Activated CD4-positive, CD25-positive, alpha-beta regulatory T cell treated with anti-CD3 and anti-CD28 coated beads, Interleukin-2, amount 50 U/mL, for 72 hours (primary cell): ENCODE measurements at regions not wholly inside any gene's neighbourhood (a gene's known extent, or its start where the extent isn't known, plus 50 kb on each side); places are given as distances from the start of the nearest gene placed in this dataset.
"Not testable (repeated sequence)": the region's sequence is repeated elsewhere in the genome, so short reads cannot be mapped to it uniquely, and the experiment has no call there.

ENCODE experiments used
- DNase-seq: peaks from one replicate; pipeline ENCODE4 v3.0.0; 2021

GRCh38 chrX:13419276-13419675, 99.4 kb upstream of the ATXN3L start:
- no peak for DNase-seq

GRCh38 chrX:13418126-13419097, 98.6 kb upstream of the ATXN3L start:
- DNase-seq, result no peak

GRCh38 chrX:13415509-13415908, 95.7 kb upstream of the ATXN3L start:
- no peak for DNase-seq

- no peak for DNase-seq
Measured at GRCh38 chrX:13414006-13414647, 94.3 kb upstream of the ATXN3L start.

GRCh38 chrX:13412208-13412600, 92.4 kb upstream of the ATXN3L start:
- no peak for DNase-seq

GRCh38 chrX:13411496-13412207, 91.8 kb upstream of the ATXN3L start:
- no peak for DNase-seq

GRCh38 chrX:13408599-13408998, 88.7 kb upstream of the ATXN3L start:
- DNase-seq, result not testable (repeated sequence)

- not testable (repeated sequence) for DNase-seq
Measured at GRCh38 chrX:13404777-13405176, 84.9 kb upstream of the ATXN3L start.

GRCh38 chrX:13404364-13404763, 84.5 kb upstream of the ATXN3L start:
- no peak for DNase-seq

- no peak for DNase-seq
Measured at GRCh38 chrX:13401724-13402123, 81.9 kb upstream of the ATXN3L start.

GRCh38 chrX:13398839-13399238, 79.0 kb upstream of the ATXN3L start:
- DNase-seq, result no peak

GRCh38 chrX:13397878-13398818, 78.3 kb upstream of the ATXN3L start:
- no peak for DNase-seq

GRCh38 chrX:13396924-13397323, 77.1 kb upstream of the ATXN3L start:
- DNase-seq, result no peak

- no peak for DNase-seq
Measured at GRCh38 chrX:13389501-13389900, 69.6 kb upstream of the ATXN3L start.

- no peak for DNase-seq
Measured at GRCh38 chrX:13387666-13388494, 68.0 kb upstream of the ATXN3L start.

- DNase-seq, result no peak
Measured at GRCh38 chrX:13386636-13387035, 66.8 kb upstream of the ATXN3L start.

- no peak for DNase-seq
Measured at GRCh38 chrX:13386092-13386491, 66.2 kb upstream of the ATXN3L start.

- DNase-seq, result no peak
Measured at GRCh38 chrX:13383907-13384306, 64.1 kb upstream of the ATXN3L start.

- no peak for DNase-seq
Measured at GRCh38 chrX:13381514-13381913, 61.7 kb upstream of the ATXN3L start.

GRCh38 chrX:13380211-13380610, 60.4 kb upstream of the ATXN3L start:
- no peak for DNase-seq
